ENCODE measurements at regions not wholly inside any gene's neighbourhood (a gene's known extent, or its start where the extent isn't known, plus 50 kb on each side); places are given as distances from the start of the nearest gene placed in this dataset.
A peak's percentile ranks its signal among the peaks of the same experiment; 100 is the strongest.

DNA sequence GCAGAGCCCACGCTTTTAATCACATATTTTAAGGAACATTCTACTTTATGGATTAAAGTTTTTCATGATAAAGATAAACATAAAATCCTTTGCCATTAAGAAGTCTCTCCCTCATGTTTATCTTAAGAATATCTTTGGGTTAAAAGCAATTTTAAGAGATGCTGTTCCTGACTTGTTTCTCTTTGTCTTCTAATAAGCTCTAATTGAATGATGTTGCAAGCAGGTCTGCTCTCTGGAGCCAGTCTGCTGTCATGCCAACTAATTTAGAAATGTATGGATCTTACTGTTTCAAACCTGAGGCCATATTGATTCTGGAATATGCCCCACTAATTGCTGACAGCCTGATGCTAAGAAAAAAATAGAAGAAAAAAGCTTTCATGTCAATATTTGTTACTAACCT, 173.6 kb downstream of the TTC8 start:
- intact Hi-C loops (cut with DNase I) = no loop called here
- TF ChIP-seq POLR2A (IDR thresholded peaks at IDR 0.05) = no peak
- TF ChIP-seq, protein P1, sequence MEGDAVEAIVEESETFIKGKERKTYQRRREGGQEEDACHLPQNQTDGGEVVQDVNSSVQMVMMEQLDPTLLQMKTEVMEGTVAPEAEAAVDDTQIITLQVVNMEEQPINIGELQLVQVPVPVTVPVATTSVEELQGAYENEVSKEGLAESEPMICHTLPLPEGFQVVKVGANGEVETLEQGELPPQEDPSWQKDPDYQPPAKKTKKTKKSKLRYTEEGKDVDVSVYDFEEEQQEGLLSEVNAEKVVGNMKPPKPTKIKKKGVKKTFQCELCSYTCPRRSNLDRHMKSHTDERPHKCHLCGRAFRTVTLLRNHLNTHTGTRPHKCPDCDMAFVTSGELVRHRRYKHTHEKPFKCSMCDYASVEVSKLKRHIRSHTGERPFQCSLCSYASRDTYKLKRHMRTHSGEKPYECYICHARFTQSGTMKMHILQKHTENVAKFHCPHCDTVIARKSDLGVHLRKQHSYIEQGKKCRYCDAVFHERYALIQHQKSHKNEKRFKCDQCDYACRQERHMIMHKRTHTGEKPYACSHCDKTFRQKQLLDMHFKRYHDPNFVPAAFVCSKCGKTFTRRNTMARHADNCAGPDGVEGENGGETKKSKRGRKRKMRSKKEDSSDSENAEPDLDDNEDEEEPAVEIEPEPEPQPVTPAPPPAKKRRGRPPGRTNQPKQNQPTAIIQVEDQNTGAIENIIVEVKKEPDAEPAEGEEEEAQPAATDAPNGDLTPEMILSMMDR (IDR thresholded peaks at IDR 0.05) = no peak
- Histone ChIP-seq H3K9me3 (no peaks in the 10 kb centered on the region), H3K4me3 (no peak overlapping the region), H3K36me3 (no peaks in the 10 kb centered on the region), H3K27ac (no peak overlapping the region), H3K4me1 (no peaks in the 10 kb centered on the region), H3K27me3 (no peaks in the 10 kb centered on the region)
- no peak for ATAC-seq
- 57% methylated on average over 1 of the region's 1 CpG for WGBS (ENCODE audit: insufficient coverage, low coverage, low lambda C conversion rate, missing lambda C conversion rate)
- no peak for DNase-seq

DNA sequence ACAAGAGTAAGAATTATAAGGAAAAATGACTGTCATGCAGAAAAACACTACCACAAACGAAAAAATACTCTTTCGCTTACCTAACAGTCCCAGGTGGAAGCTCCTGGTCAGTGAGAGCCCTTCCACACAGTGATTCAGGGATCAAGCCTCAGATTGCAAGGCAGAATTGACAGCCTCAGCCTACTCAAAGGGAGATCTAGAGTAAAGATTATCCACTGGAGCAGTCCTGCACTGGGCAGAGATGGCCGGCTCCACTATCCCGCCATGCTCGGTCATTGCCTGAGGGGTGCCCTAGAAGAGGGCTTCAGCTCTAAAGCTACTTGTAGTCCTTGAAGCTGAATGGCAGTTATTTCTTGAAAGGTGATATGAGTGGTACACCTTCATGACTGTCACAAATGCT, 174.7 kb downstream of the TTC8 start:
- WGBS (ENCODE audit: insufficient coverage, low coverage, low lambda C conversion rate, missing lambda C conversion rate) = 45% methylated on average over 2 of the region's 5 CpGs
- DNase-seq (no peak), ATAC-seq (no peak)
- Histone ChIP-seq H3K4me3 (no peak overlapping the region), H3K27ac (no peak overlapping the region), H3K9me3 (no peaks in the 10 kb centered on the region), H3K4me1 (no peaks in the 10 kb centered on the region), H3K27me3 (no peaks in the 10 kb centered on the region), H3K36me3 (no peaks in the 10 kb centered on the region)
- TF ChIP-seq, protein P1 (IDR thresholded peaks at IDR 0.05) = no peak
- no peak for TF ChIP-seq POLR2A (IDR thresholded peaks at IDR 0.05)
- intact Hi-C loops (cut with DNase I) = no loop called here

DNA sequence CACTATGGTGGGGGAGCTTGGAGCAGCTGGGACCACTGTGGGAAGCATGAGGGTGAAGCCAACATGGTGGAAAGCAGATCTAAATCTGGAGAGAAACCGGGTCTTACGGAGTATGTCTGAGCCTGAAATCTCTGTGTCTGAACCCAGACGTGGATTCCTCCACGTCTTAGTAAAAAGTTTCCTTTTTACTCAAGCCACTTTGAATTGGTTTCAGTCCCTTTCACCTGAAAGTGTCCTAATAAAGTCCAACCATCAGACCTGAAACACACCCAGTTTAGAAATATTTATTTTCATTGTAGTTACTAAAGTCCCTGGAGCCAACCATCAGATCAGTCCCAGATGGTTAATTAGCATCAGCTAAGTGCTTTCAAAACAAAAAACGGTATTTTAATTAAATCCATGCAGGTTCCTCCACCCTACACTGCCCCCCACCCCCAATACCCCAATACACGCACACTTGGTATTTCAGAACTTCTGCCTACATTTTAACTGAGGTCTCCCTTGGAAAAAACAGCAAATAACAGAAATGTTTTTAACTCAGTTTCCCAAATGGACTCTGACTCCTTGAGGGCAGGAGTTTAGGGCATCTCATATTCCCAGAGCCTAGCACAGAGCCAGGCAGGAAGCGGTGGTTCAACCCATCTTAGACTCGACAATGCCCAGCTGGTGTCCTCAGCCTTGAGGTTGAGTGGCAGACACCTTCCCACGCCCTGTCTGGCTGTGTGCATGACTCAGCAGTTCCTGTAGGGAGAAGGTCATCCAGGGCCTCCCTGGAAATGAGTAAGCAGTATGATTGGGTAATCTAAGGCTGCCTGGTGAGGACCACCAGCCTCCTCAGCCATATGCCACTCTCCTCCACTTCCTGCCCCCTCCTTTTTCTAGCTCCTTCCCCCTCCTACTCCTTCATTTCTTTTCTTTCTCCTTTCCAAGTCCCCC, 175.8 kb downstream of the TTC8 start:
- ATAC-seq = peak; percentile 25 to 83 (median 48)
- no peaks in the 10 kb centered on the region for H3K4me1 ChIP-seq
- no peaks in the 10 kb centered on the region for H3K27me3 ChIP-seq
- 71% methylated on average over 8 of the region's 9 CpGs for WGBS (ENCODE audit: insufficient coverage, low coverage, low lambda C conversion rate, missing lambda C conversion rate)
- intact Hi-C loops (cut with DNase I) = no loop called here
- H3K36me3 ChIP-seq = no peaks in the 10 kb centered on the region
- no peak overlapping the region for H3K4me3 ChIP-seq
- no peak overlapping the region for H3K27ac ChIP-seq
- DNase-seq = peak in 1 of 3 donors; percentile 37
- TF ChIP-seq POLR2A (IDR thresholded peaks at IDR 0.05) = no peak
- TF ChIP-seq, protein P1 (IDR thresholded peaks at IDR 0.05) = no peak
- H3K9me3 ChIP-seq = no peaks in the 10 kb centered on the region

DNA sequence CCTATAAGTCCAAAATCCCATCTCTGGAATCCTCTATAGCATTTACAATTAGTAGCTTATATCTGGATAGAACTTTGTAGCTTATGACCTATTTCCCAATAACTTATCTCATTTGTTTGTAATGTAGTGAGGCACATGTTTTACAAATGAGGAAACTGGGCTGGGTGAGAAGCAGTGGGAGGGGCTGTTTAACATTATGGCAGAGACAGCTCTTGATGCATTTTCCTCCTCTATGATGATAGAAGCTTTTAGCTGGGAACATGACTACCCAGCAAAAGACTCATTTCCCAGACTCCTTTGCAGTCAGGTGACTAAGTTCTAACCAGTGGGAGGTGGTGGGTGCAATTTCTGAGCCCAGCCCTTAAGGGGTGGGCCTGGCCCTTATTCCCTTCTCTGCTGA, 179.7 kb downstream of the TTC8 start:
- intact Hi-C loops (cut with DNase I) = no loop called here
- no peaks in the 10 kb centered on the region for H3K27me3 ChIP-seq
- TF ChIP-seq, protein P1 (IDR thresholded peaks at IDR 0.05) = no peak
- TF ChIP-seq POLR2A (IDR thresholded peaks at IDR 0.05) = no peak
- no peaks in the 10 kb centered on the region for H3K4me1 ChIP-seq
- H3K27ac ChIP-seq = no peak overlapping the region
- DNase-seq (no peak), ATAC-seq (peak in 1 of 4 donors; percentile 69)
- no peak overlapping the region for H3K4me3 ChIP-seq
- no peaks in the 10 kb centered on the region for H3K9me3 ChIP-seq
- no peaks in the 10 kb centered on the region for H3K36me3 ChIP-seq

Measured in right lobe of liver (tissue), 6 donors.